Gastrocnemius medialis (tissue), 4 donors: ENCODE measurements at regions not wholly inside any gene's neighbourhood (a gene's known extent, or its start where the extent isn't known, plus 50 kb on each side); places are given as distances from the start of the nearest gene placed in this dataset.

Source experiments
- ATAC-seq, 2 donors: fragments of 150-250 bp; one replicate each; pipeline ENCODE4 v1.9.1; 2016
- DNase-seq, 2 donors: peaks; one replicate each; pipeline ENCODE4 v3.0.0-alpha.2; 2019
- H3K27ac ChIP-seq, 4 donors: fragments of 200-600 bp; sonication (generic); 1 replicate in 1 of 4; 2 replicates in 3 of 4; pipeline ENCODE4 v1.5.1; 2016 to 2018; ENCODE audit warnings: mild to moderate bottlenecking in 2 of 4, moderate library complexity in 1 of 4
- H3K27me3 ChIP-seq, 3 donors: fragments of 200-600 bp; sonication (generic) in 2 of 3; 1 replicate in 1 of 3; 2 replicates in 2 of 3; pipeline versions ENCODE4 v1.5.1 to v1.6.0; 2016 to 2019; ENCODE audit warnings: mild to moderate bottlenecking in 1 of 3, moderate library complexity in 1 of 3
- H3K36me3 ChIP-seq, 2 donors: fragments of 200-600 bp; sonication (generic) in 1 of 2; one replicate each; pipeline ENCODE4 v1.5.1; 2017 to 2018
- H3K4me1 ChIP-seq, 2 donors: fragments of 200-600 bp; sonication (generic) in 1 of 2; one replicate each; pipeline ENCODE4 v1.5.1; 2016 to 2017; ENCODE audit warnings: mild to moderate bottlenecking in 2 of 2
- H3K4me3 ChIP-seq, 4 donors: fragments of 200-600 bp; sonication (generic) in 3 of 4; 1 replicate in 1 of 4; 2 replicates in 3 of 4; pipeline ENCODE4 v1.5.1; 2016 to 2019; ENCODE audit warnings: mild to moderate bottlenecking in 2 of 4
- H3K9me3 ChIP-seq, 3 donors: fragments of 200-600 bp; sonication (generic) in 2 of 3; 1 replicate in 1 of 3; 2 replicates in 2 of 3; pipeline ENCODE4 v1.5.1; 2016 to 2019
- CTCF ChIP-seq, 5 experiments: fragments of 450-650 bp in 3 of 5; fragments of 200-600 bp in 2 of 5; sonication (generic) in 2 of 5; IDR thresholded peaks in 4 of 5; conservative IDR thresholded peaks in 1 of 5; 1 replicate in 4 of 5; 2 replicates in 1 of 5; pipeline ENCODE4 v1.5.1; 2016 to 2019; ENCODE audit warnings: antibody characterized with exemption in 5 of 5, mild to moderate bottlenecking in 3 of 5, moderate library complexity in 3 of 5
- POLR2A ChIP-seq, 2 donors: fragments of 450-650 bp; IDR thresholded peaks; one replicate each; pipeline ENCODE4 v1.6.1; 2017; ENCODE audit warnings: antibody characterized with exemption in 2 of 2, mild to moderate bottlenecking in 2 of 2, moderate library complexity in 2 of 2
- in situ Hi-C, 4 donors: fragments of 200-750 bp; cut with MboI; loops; one replicate each; pipeline versions ENCODE4 v1.15.0 to v1.8.0; 2017; ENCODE audit warnings: low sequenced_read_pairs in 4 of 4
- intact Hi-C: fragments of 100-400 bp; cut with DNase I; formaldehyde crosslinking; loops from one replicate; pipeline ENCODE4 v1.15.1; 2023; ENCODE audit warnings: low total_unique reads

GRCh38 chr13:68834375-68834774 lies 1273.3 kb upstream of the ATXN8OS start:
- H3K9me3 ChIP-seq: no peaks in the 10 kb centered on the region
- DNase-seq (no peak), ATAC-seq (no peak)
- no peaks in the 10 kb centered on the region for H3K36me3 ChIP-seq
- H3K27me3 ChIP-seq: no peaks in the 10 kb centered on the region
- no peaks in the 10 kb centered on the region for H3K4me1 ChIP-seq
- intact Hi-C loops (no loop called here), in situ Hi-C loops (no loop called here)
- H3K27ac ChIP-seq: no peak overlapping the region
- no peak for TF ChIP-seq POLR2A (IDR thresholded peaks at IDR 0.05)
- TF ChIP-seq CTCF (IDR thresholded peaks at IDR 0.05 in 4 of 5, conservative IDR thresholded peaks at IDR 0.05 in 1 of 5): no peak
- H3K4me3 ChIP-seq: no peak overlapping the region

GRCh38 chr13:68816715-68817114 lies 1290.9 kb upstream of the ATXN8OS start:
- no peak overlapping the region for H3K4me3 ChIP-seq
- in situ Hi-C loops: no loop called here
- ATAC-seq (no peak), DNase-seq (no peak)
- H3K27me3 ChIP-seq: no peaks in the 10 kb centered on the region
- no peaks in the 10 kb centered on the region for H3K36me3 ChIP-seq
- intact Hi-C loops: no loop called here
- TF ChIP-seq CTCF (IDR thresholded peaks at IDR 0.05 in 4 of 5, conservative IDR thresholded peaks at IDR 0.05 in 1 of 5) (no peak), POLR2A (IDR thresholded peaks at IDR 0.05) (no peak)
- no peak overlapping the region for H3K27ac ChIP-seq
- H3K9me3 ChIP-seq: no peaks in the 10 kb centered on the region
- H3K4me1 ChIP-seq: no peaks in the 10 kb centered on the region

GRCh38 chr13:68813180-68813796 lies 1294.3 kb upstream of the ATXN8OS start:
- no peak overlapping the region for H3K4me3 ChIP-seq
- DNase-seq (no peak), ATAC-seq (no peak)
- intact Hi-C loops (no loop called here), in situ Hi-C loops (no loop called here)
- no peak for TF ChIP-seq POLR2A (IDR thresholded peaks at IDR 0.05)
- no peak for TF ChIP-seq CTCF (IDR thresholded peaks at IDR 0.05 in 4 of 5, conservative IDR thresholded peaks at IDR 0.05 in 1 of 5)
- H3K27me3 ChIP-seq: no peaks in the 10 kb centered on the region
- H3K4me1 ChIP-seq: no peaks in the 10 kb centered on the region
- H3K27ac ChIP-seq: no peak overlapping the region
- no peaks in the 10 kb centered on the region for H3K9me3 ChIP-seq
- H3K36me3 ChIP-seq: no peaks in the 10 kb centered on the region

GRCh38 chr13:68810660-68811059 lies 1297.0 kb upstream of the ATXN8OS start:
- in situ Hi-C loops (no loop called here), intact Hi-C loops (no loop called here)
- no peak for TF ChIP-seq CTCF (IDR thresholded peaks at IDR 0.05 in 4 of 5, conservative IDR thresholded peaks at IDR 0.05 in 1 of 5)
- Histone ChIP-seq H3K27me3 (no peaks in the 10 kb centered on the region), H3K27ac (no peak overlapping the region), H3K36me3 (no peaks in the 10 kb centered on the region), H3K4me1 (no peaks in the 10 kb centered on the region), H3K4me3 (no peak overlapping the region), H3K9me3 (no peaks in the 10 kb centered on the region)
- DNase-seq (no peak), ATAC-seq (no peak)

GRCh38 chr13:68808456-68808855 lies 1299.2 kb upstream of the ATXN8OS start:
- TF ChIP-seq CTCF (IDR thresholded peaks at IDR 0.05 in 4 of 5, conservative IDR thresholded peaks at IDR 0.05 in 1 of 5): no peak
- TF ChIP-seq POLR2A (IDR thresholded peaks at IDR 0.05): no peak
- Histone ChIP-seq H3K27ac (no peak overlapping the region), H3K4me3 (no peak overlapping the region), H3K36me3 (no peaks in the 10 kb centered on the region), H3K9me3 (no peaks in the 10 kb centered on the region), H3K4me1 (no peaks in the 10 kb centered on the region), H3K27me3 (no peaks in the 10 kb centered on the region)
- DNase-seq (no peak), ATAC-seq (no peak)
- in situ Hi-C loops (no loop called here), intact Hi-C loops (no loop called here)
